Suprapubic skin (tissue), 4 donors: ENCODE measurements at regions not wholly inside any gene's neighbourhood (a gene's known extent, or its start where the extent isn't known, plus 50 kb on each side); places are given as distances from the start of the nearest gene placed in this dataset.
"Not testable (repeated sequence)": the region's sequence is repeated elsewhere in the genome, so short reads cannot be mapped to it uniquely, and the experiment has no call there.

Experiments used
- CTCF ChIP-seq, 2 donors: fragments of 200-600 bp in 1 of 2; fragments of 450-650 bp in 1 of 2; sonication (generic) in 1 of 2; IDR thresholded peaks; one replicate each; pipeline ENCODE4 v1.5.1; 2016 to 2019; ENCODE audit warnings: antibody characterized with exemption in 2 of 2, mild to moderate bottlenecking in 1 of 2, moderate library complexity in 1 of 2
- EP300 ChIP-seq: sonication (generic); formaldehyde crosslinking; IDR thresholded peaks from one replicate; pipeline ENCODE4 v1.6.1; 2017; ENCODE audit warnings: antibody characterized with exemption
- POLR2A ChIP-seq, 2 donors: fragments of 450-650 bp; IDR thresholded peaks; one replicate each; pipeline ENCODE4 v1.6.1; 2017; ENCODE audit warnings: antibody characterized with exemption in 2 of 2, mild to moderate bottlenecking in 2 of 2, moderate library complexity in 2 of 2
- POLR2AphosphoS5 ChIP-seq, 3 donors: sonication (generic); formaldehyde crosslinking; IDR thresholded peaks; one replicate each; pipeline ENCODE4 v1.6.1; 2017; ENCODE audit warnings: antibody characterized with exemption in 3 of 3

DNA sequence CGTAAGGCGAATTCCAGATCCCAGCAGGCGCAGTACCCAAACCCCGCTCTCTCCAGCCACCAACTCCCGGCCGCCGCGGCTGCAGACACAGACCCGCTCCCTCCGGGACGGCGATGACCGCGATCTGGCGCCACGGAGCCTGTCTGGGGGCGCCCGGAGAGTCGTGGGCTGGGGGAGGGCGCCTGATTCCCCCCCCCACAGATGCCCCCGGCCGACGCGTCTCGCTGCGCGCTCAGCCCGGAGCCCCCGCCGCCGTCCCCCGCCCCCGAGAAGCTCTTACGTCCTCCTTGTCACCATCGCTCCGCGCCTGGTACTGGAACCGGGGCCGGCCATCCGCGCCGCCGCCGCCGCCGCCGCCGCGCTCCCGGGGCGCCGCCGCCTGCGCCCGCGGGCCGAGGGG lies 173.6 kb downstream of the ATP6V0E2 start:
- TF ChIP-seq POLR2A (IDR thresholded peaks at IDR 0.05); CTCF (IDR thresholded peaks at IDR 0.05); EP300; POLR2AphosphoS5 (IDR thresholded peaks at IDR 0.05): not testable (repeated sequence)
